ENCODE measurements at regions not wholly inside any gene's neighbourhood (a gene's known extent, or its start where the extent isn't known, plus 50 kb on each side); places are given as distances from the start of the nearest gene placed in this dataset.

DNA sequence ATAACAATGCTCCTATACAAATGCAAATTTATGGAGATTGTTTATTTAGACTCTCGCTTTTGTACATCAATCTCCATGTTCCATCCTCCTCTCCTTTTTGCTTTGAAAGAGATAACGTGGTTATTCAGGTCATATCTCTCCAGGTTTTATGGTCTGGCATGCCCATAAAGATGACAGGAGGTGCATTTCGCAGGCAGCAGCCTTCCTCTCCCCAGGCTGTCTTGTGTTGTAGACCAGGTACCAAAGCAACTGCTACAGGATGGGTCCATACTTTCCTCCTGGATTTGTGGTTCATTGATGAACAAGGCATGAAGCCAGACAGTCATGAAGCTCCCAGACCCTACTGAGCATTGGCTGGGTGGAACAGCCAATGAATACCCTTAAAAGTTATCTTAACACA is 400.2 kb upstream of the NPVF start:
- DNase-seq (ENCODE audit: low read depth in 2 of 2), result no peak

DNA sequence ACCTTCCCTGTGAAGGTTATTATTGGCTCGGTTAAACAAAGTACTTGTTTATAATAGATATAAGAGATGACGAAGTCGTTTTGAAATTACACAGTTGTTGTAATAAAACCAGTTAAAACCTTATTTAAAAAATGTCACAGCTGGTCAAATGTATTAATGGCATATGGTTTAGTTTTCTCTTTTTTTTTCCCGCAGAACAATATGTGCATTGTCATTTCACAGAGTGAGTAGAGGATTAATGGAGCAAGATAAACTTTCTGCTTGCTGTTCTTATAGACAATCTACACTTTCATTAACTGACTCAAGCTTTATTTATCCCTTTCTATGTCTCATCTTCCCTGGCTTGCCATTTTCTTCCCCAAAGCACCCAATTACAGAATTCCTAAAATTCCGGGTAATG is 404.3 kb upstream of the NPVF start:
- DNase-seq (ENCODE audit: low read depth in 2 of 2), result no peak

DNA sequence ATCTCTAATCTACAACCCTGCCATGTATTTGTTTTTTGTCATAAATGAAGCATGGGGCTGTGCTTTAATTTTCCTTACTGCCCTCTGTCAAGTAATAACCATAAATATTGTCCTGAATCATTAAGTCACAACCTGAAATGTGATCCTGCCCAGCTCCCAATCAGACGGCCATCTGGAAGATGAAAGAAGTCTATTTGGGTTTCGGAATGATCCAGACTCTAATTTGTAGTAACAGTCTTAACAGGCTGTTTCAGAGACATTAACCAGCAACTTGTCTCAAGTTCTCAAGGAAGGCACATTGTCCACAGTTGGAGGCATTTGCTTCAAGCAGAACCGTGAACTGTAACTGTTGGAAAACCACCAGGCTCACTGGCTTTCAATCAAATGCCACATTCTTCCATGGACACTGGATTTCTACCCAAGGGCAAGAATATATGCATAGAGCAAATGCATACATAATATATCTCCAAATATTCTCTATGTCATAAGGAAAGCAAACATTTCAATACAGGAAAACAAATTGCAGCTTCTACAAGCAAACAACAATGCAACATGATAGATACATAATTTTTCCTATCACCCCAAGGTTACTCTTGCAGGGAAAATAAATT is 405.2 kb upstream of the NPVF start:
- DNase-seq (ENCODE audit: low read depth in 2 of 2), result no peak

DNA sequence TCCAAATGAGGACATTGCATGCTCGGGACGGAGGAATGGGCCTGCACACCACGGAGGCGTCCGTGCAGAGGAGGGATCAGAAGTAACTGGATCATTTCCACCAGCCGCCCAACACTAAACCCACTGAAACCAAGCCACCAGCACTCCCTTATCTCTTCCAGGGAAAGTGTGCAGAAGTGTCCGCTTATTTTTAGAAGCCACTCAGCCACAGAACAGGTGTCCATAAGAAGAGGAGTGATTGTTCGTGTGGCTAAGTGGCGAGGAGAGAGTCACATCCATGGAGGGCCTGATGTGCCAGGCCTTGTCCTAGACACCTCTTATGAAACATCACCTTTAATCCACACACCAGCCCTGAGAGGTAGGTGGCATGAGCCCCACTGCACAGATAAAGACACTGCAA is 407.9 kb upstream of the NPVF start:
- no peak for DNase-seq (ENCODE audit: low read depth in 2 of 2)

DNA sequence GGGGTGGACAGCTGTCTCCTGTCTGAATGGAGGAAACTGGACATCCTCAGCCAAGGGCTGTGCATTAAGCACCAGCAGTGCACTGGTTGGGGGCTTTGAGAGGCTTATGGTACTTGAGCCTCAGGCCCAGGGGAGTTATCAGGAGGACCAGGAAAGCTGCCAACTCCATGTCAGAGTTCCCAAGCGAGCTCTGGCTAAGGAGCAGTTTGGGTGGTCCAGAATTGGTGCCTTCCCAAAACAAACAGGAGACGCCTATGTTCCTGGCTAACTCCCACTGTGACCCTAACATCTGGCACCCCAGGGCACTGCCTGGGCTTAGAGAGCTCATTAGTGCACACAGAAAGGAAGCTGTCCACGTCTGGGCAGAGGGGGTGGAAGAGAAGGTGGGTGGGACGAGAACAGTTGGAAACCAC is 408.6 kb upstream of the NPVF start:
- DNase-seq (ENCODE audit: low read depth in 2 of 2), result no peak

DNA sequence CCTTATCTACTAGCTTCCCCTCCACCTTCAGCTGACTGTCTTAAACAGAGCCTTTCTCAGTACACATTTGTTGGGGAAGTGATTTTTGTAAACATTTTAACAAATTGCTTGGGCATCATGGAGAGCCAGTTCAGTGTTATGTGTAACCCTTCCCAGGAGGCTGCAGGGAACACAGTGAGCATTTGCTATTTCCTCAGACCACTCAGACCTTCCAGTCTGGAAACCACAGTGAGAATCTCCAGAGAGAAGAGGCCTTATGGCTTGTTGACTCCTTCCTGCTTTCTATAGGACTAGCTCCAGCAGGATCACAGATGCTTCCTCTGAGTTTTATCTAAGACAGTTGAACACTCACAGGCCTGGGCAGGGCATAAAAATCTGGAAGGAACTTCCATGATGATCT is 409.8 kb upstream of the NPVF start:
- DNase-seq (ENCODE audit: low read depth in 2 of 2), result no peak

DNA sequence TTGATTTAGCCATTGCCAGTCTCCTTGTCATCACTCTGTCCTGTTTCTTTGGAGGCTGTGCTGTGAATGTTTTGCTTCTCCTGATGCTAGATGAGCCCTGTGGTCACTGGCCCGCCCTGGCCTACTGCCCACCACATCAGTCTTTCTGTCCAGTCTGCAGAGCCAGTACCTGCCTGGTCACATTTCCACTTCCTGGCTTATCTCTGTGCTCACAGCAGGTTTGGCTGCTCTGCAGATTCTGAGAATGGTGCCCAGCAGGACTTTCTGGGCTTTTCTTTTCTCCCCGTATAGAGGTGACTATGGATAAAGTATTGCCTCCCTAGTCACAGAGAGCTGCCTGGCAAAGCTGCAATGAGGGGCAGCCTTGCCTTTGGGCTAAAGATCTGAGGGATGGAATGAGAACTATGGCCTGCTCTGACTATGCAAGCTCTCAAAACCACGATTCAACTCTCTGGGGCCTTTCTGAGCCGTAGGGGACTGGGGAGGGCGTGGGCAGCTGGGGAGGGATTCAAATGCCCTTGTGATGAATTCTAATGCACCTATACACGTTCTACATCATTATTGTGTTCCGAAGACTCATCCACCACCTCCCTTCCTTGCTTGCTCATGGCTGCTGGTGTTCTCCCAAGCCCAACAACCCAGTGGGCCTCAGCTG is 410.4 kb upstream of the NPVF start:
- no peak for DNase-seq (ENCODE audit: low read depth in 2 of 2)

DNA sequence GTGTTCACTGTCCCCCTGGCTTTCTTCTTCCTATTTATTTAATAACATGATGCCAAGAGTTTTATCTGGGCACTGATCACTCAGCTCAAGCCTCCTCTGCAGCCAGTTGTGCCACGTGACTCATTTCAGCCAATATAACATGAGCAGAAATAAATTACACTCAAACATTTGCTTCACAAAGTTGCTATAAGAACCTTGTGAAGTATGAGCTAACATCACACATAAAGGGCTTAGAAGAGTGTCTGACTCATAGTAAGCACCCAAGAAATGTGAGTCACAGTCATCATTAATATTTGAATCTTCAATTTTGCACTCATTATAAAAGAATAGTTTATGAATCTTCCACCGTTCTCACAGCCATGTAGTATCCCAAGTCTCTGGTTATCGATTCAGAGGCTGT is 414.6 kb upstream of the NPVF start:
- DNase-seq (ENCODE audit: low read depth in 2 of 2), result no peak

DNA sequence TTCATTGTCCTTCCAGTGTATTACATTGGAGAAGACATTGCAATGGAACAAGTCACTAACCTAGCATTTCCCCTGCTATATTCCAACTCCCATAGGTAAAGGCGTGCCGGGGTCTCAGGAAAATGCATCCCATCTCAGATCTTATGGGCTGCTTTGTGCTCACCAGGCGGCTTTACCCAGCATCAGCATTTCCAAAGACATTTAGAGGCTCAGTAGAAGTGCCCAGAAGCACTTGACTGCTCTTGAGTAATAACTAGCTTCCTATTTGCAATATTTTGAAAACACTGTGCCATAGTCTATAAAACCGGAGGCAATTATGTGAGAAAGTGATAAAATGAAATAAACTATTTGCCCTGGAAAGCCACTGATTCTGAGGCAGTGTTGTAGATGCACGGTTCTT is 415.0 kb upstream of the NPVF start:
- no peak for DNase-seq (ENCODE audit: low read depth in 2 of 2)

DNA sequence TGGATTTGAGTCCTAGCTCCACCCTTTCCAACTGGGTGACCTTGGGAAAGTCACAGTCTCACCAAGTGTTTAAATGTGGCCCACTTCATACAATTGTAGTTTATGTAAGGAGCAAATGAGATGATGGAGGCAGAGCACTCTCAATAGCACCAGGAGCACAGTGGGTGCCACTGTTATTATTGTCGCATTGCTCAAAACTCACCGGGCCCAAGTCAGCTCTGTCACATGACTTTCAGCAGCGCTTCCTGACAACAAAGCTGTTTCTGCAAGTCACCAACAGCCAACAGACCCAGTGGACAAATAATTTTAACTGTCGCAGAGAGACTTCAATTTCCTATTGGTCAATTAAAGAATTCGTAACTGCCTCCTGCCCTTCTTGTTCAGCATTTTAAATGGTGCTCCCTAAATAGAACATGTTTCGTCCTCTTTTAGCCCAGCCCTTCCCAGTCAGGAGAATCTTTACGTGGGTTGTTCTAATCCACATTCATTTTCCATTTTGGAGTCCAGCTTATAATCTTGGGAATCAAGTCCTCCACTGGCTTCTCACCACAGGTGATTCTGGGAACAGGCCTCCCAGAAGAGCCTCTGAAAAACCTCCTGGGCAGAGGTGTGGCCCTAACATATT is 415.6 kb upstream of the NPVF start:
- no peak for DNase-seq (ENCODE audit: low read depth in 2 of 2)

DNA sequence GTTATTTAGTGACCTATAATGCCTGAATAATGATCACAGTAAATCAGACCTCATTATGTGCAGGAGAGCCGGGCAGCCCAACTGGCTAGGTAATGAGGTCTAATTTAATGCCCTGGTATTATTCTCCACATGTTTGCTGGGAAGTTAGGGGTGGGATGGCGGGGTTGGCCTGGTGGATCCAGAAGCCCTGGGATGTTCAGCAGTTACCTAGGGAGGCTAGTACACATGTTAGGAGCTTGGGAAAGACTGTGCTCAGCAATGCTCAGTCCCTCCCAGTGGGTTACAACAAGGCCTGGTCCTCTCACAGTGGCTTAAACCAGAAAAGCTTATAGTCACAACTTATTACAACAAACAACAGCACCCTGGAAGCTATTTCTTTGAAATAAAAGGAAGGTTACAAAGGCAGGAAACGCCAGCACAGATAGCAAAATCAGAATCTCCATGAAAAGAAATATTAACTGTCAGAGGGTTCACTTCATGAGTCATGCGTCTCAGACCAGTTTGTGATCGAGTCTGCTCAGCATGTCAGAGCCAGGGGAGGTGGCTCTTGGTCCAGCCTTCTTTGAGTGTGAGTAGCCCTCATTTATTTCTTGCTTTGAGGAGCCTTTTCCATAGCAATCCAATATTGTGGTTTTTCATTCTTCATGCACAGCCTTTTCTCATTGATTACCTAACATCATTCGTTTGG is 418.6 kb upstream of the NPVF start:
- DNase-seq (ENCODE audit: low read depth in 2 of 2), result no peak

DNA sequence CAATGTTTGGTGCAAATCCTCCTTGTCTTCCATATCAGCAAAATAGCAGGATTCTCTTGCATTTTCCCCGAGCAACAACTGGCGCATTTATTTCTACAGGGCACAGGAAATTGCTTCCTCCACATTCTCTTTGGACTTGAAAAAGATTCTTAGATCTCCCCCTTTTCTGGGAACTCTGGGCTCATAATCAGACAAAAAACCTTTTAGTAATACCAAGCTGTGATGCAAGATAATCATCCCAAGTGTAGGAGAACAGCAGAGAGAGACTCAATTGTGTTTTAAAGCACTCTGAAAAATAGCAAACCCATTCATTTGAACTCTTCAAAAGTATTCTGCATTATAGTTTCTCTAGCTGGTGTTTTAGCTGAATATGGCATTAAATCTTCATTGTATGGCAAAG is 419.6 kb upstream of the NPVF start:
- no peak for DNase-seq (ENCODE audit: low read depth in 2 of 2)

DNA sequence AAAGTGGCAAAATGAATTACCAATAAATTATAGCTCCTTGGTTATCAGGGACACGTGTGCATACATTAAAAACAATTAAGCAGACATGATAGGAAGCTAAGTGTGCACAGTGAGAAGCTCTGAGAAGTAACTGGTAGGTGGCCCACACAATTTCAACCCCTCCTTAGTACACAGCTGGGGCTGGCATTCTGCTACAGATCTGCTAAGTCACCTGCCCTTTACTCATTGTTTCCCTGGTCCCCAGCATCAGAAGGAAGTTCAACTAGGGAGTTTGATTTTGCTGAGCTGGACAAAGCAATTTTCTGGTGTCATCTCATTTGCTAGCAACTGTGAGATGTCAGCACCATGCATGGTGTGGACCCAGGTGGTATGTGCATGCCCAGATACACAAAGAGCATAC is 424.1 kb upstream of the NPVF start:
- DNase-seq (ENCODE audit: low read depth in 2 of 2), result no peak

DNA sequence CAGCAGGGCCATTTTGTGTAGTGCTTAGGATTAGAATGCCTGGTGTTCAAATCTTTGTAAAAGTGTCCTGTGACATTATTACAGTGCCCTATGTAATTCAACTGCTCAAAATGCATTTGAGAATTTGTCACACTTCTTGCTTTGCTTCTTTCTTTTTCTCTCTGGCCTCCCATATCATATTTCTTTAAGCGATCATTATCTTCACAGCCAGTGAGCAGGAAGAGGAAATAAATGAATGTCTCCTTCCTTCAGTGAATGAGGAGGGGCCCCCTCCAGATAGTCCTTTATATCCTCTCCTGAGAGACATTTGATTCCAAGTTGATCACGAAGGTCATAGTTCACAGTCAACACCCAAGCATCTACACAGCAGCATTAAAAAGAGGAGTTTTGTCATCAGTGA is 425.1 kb upstream of the NPVF start:
- DNase-seq (ENCODE audit: low read depth in 2 of 2), result no peak

DNA sequence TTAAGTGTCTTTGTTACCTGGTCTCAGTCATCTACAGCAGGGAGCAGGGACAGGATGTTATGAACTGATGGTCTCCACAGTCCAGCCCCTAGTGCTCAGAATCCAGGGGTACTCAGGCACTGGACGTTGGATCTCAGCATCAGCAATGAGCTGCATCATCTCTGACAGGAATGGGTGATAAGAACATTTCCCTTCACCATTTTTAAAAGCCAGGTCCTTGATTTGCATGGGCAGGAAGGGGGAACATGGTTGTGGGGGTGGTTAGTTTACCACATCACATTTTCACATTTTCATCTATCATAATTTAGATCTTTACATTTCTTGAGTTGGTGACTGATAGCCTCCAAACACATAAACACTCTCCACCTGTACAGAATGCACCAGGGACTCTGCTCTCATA is 427.8 kb upstream of the NPVF start:
- no peak for DNase-seq (ENCODE audit: low read depth in 2 of 2)

DNA sequence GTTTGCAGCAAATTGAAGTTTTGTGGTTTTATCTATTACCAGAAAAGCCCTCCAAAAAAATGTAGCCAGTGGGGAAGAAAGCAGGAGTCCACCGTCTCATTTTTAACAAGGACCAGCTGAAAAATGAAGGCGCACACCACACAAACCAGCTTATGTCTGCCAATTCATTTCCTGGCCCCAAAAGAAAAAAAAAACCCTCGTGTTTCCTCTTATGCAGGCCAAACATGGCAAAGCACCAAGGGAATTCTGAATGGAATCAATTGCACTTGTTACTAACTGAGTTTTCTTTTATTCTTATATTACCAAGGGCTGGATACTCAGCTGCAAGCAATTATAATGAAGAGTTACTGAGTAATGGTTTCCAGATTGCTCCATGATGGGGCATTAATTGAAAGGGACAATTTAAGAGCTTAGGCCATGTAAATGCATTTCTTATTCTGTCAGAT is 428.3 kb upstream of the NPVF start:
- DNase-seq (ENCODE audit: low read depth in 2 of 2), result no peak

DNA sequence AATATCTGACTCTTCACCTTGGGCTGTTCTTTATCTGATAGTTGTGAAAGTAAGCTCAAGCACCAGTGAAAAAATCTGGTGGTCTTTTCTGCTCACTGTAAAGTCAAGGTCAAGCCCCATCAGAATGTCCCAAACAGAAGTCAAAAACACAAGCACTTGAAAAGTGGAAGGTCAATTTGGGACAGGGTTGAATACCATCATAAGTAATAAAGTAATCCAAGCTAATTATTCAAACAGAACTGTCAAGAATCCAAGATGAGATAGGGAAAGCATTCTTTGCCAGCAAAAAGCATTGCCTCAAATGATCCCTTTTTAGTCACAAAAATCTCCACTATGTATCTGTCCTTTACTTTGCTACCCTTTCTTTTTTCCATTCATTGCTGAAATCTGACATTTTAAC is 430.1 kb upstream of the NPVF start:
- DNase-seq (ENCODE audit: low read depth in 2 of 2), result no peak

DNA sequence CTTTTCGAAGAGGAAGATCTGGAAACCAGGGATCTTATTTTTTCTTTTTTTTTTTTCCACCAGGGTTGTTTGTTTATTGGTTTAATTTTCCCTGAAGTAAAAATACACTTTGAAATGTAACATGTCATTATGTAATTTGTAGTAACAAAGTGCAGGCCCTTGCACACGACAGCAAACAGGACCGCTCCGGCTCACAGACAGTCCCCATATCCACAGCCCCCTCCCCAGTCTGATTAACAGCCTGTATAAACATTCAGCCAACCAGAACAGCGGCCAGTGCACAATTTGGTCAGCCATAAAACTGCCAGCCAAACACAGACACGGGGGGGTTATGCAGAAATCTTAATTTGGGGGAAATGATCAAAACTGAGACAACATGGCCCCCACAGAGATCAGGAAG is 431.6 kb upstream of the NPVF start:
- no peak for DNase-seq (ENCODE audit: low read depth in 2 of 2)

DNA sequence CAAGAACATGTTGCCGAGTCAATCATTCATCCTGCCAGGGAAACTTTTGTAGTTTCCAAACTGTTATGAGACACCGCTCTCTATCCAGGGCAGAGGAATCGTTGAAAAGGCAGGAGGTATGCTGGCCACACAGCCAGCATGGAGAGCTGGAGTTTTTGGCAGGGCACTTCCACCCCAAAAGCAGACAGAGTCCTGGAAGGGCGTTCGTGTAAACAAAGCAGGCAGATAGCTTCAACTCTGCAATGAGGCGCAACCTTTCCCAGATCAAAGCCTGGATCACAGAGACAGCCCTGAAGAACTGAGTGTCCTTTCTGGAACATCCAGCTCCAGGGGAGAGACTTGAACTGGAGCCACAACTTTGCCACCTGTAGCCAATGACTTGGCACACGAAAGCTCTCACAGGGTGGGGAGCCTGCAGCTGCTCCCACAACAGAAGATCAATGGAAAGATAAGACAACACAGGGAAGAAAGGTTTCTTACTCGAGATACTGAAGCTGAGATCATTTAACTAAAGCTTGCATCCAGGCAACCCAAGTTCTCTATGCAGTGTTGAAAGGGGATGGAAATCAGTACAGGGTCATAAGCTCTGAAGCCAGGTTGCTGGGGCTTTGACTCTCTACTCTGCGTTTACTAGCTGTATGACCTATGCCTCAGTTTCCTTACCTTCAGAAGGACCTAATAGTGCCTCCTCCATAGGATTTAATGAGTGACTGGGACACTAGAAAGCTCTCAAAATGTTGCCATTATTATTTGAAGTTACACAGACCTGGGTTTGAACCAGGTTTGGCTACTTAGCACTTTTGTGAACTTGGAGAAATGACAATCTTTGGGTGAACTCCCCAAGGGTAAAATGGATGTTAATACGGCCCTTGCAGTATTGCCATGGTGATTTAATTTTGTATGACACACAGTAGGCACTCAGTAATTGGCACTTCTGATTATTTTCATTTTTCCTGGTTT is 434.8 kb upstream of the NPVF start:
- no peak for DNase-seq (ENCODE audit: low read depth in 2 of 2)

DNA sequence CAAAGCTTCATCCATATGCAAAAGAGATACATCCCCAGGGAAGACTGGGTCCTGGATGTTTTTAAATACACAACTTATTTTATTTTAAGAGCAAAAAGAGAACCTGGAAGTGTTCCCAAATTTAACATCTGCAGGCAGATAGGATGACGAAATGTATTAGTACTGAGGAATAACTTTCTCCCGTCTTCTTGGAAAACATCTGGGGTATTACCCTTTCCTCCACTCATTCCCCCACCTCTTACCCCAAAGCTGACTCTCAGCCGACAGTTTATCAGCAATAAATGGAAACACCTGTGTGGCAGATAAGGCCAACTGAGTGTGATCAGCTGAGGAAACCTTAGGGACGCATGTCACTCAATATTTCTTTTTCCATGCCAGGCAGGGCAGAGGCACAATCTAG is 435.6 kb upstream of the NPVF start:
- no peak for DNase-seq (ENCODE audit: low read depth in 2 of 2)

DNA sequence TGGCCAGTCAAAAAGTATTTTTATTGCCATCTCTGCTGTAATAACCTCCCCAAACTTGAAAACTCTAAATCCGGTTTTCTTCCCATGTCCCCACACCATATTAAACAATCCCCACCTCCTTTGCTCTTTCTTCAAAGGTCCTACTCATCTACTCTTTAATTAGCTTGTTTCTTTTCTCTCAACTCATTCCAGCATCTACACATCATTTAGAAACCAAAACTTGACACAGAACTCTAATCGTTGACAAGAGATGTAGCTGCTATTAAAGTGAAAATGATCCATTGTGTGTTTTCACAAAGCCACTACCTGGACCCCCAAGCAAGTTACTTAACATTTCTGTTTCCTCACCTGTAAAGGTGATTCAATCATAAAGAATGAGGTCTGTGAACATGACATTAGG is 436.3 kb upstream of the NPVF start:
- no peak for DNase-seq (ENCODE audit: low read depth in 2 of 2)

DNA sequence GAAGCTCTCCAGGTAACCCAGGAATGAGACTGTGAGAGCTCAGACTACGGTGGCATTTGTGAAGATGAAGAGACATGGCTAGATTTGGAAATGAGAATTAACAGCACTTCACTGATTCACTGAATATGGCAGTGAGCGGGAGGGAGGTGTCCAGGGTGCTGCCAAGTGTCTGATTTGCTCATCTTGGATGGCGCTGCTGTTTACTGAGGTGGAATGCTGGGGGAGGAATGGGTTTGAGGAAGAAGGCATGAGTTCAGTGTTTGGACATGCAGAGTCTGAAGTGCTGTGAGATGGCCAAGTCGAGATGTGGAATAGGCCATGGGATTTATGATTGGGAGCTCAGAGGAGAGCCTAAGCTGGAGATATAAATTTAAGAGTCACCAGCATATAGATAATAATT is 437.1 kb upstream of the NPVF start:
- DNase-seq (ENCODE audit: low read depth in 2 of 2), result no peak

All from stimulated activated CD4-positive, alpha-beta T cell treated with anti-CD3 and anti-CD28 coated beads, Interleukin-15, amount 100 ng/mL, for 48 hours (primary cell).